H9 (cell line): ENCODE measurements at regions not wholly inside any gene's neighbourhood (a gene's known extent, or its start where the extent isn't known, plus 50 kb on each side); places are given as distances from the start of the nearest gene placed in this dataset.

Source experiments
- DNase-seq: peaks from one replicate; pipeline ENCODE4 v3.0.0-alpha.2; 2017
- H2AFZ ChIP-seq: one replicate; pipeline ENCODE4 v1.6.1; 2013; ENCODE audit warnings: mild to moderate bottlenecking, low read length, control low read depth, moderate library complexity
- H2AK5ac ChIP-seq: 2 replicates; pipeline ENCODE4 v1.6.1; 2013; ENCODE audit warnings: low read length, control low read depth, mixed read lengths; ENCODE audit not compliant: insufficient read length
- H2BK120ac ChIP-seq: one replicate; pipeline ENCODE4 v1.6.1; 2013; ENCODE audit warnings: low read depth, mild to moderate bottlenecking, low read length, control low read depth, inconsistent platforms; ENCODE audit not compliant: poor library complexity, severe bottlenecking
- H2BK12ac ChIP-seq: 2 replicates; pipeline ENCODE4 v1.6.1; 2013; ENCODE audit warnings: low read length, control low read depth, mixed read lengths, low read depth; ENCODE audit not compliant: insufficient read length
- H2BK15ac ChIP-seq: 2 replicates; pipeline ENCODE4 v1.6.1; 2013; ENCODE audit warnings: low read depth, low read length, control low read depth
- H2BK20ac ChIP-seq: one replicate; pipeline ENCODE4 v1.6.1; 2013; ENCODE audit warnings: low read depth, mild to moderate bottlenecking, low read length, control low read depth, inconsistent platforms; ENCODE audit not compliant: poor library complexity, severe bottlenecking
- H2BK5ac ChIP-seq: 2 replicates; pipeline ENCODE4 v1.6.1; 2013; ENCODE audit warnings: low read length, control low read depth, mixed read lengths; ENCODE audit not compliant: insufficient read length
- H3K14ac ChIP-seq: 2 replicates; pipeline ENCODE4 v1.6.1; 2013; ENCODE audit warnings: low read length, control low read depth; ENCODE audit not compliant: insufficient read depth
- H3K18ac ChIP-seq: 2 replicates; pipeline ENCODE4 v1.6.1; 2013; ENCODE audit warnings: low read depth, mild to moderate bottlenecking, mixed read lengths, low read length, control low read depth; ENCODE audit not compliant: insufficient read length
- H3K23ac ChIP-seq: 2 replicates; pipeline ENCODE4 v1.6.1; 2013; ENCODE audit warnings: low read length, control low read depth, mixed read lengths, low read depth; ENCODE audit not compliant: insufficient read length
- H3K23me2 ChIP-seq: 2 replicates; pipeline ENCODE4 v1.6.1; 2013; ENCODE audit warnings: low read depth, mild to moderate bottlenecking, mixed read lengths, low read length, control low read depth; ENCODE audit not compliant: insufficient read length, poor library complexity, severe bottlenecking
- H3K27ac ChIP-seq: 2 replicates; pipeline ENCODE4 v1.5.1; 2013; ENCODE audit warnings: low read length, control low read depth, mixed read lengths, low read depth; ENCODE audit not compliant: insufficient read length
- H3K27me3 ChIP-seq: 2 replicates; pipeline ENCODE4 v1.6.1; 2013; ENCODE audit warnings: low read length, control low read depth, inconsistent platforms; ENCODE audit not compliant: insufficient read depth
- H3K4ac ChIP-seq: 2 replicates; pipeline ENCODE4 v1.6.1; 2013; ENCODE audit warnings: low read depth, mild to moderate bottlenecking, control low read depth, inconsistent platforms, low read length, moderate library complexity
- H3K4me1 ChIP-seq: 2 replicates; pipeline ENCODE4 v1.6.1; 2013; ENCODE audit warnings: low read length, control low read depth, inconsistent platforms; ENCODE audit not compliant: insufficient read depth
- H3K4me2 ChIP-seq: 2 replicates; pipeline ENCODE4 v1.6.1; 2013; ENCODE audit warnings: low read length, control low read depth, mixed read lengths; ENCODE audit not compliant: insufficient read length, insufficient read depth
- H3K56ac ChIP-seq: 2 replicates; pipeline ENCODE4 v1.6.1; 2013; ENCODE audit warnings: low read depth, mild to moderate bottlenecking, mixed read lengths, low read length, control low read depth; ENCODE audit not compliant: insufficient read length
- H3K79me1 ChIP-seq: 2 replicates; pipeline ENCODE4 v1.6.1; 2013; ENCODE audit warnings: low read depth, mild to moderate bottlenecking, moderate library complexity, low read length, control low read depth, inconsistent platforms; ENCODE audit not compliant: insufficient read depth, poor library complexity, severe bottlenecking
- H3K79me2 ChIP-seq: 2 replicates; pipeline ENCODE4 v1.6.1; 2013; ENCODE audit warnings: low read length, control low read depth, inconsistent platforms; ENCODE audit not compliant: insufficient read depth
- H3K9ac ChIP-seq: 2 replicates; pipeline ENCODE4 v1.6.1; 2013; ENCODE audit warnings: low read length, control low read depth, mixed read lengths; ENCODE audit not compliant: insufficient read length; ENCODE audit errors: extremely low read depth
- H3K9me3 ChIP-seq: one replicate; pipeline ENCODE4 v1.6.1; 2013; ENCODE audit warnings: low read depth, low read length, inconsistent platforms; ENCODE audit not compliant: control insufficient read depth
- H3T11ph ChIP-seq: one replicate; pipeline ENCODE4 v1.6.1; 2013; ENCODE audit warnings: mild to moderate bottlenecking, low read length, control low read depth, inconsistent platforms
- H4K20me1 ChIP-seq: one replicate; pipeline ENCODE4 v1.6.1; 2013; ENCODE audit not compliant: control insufficient read depth, insufficient read length, insufficient read depth
- H4K5ac ChIP-seq: 2 replicates; pipeline ENCODE4 v1.6.1; 2013; ENCODE audit warnings: low read depth, mild to moderate bottlenecking, mixed read lengths, low read length, control low read depth; ENCODE audit not compliant: insufficient read length
- H4K8ac ChIP-seq: replicated peaks from 2 replicates; pipeline ENCODE4 v1.6.1; 2013; ENCODE audit warnings: low read length, control low read depth, mixed read lengths, low read depth; ENCODE audit not compliant: insufficient read length
- H4K91ac ChIP-seq: 2 replicates; pipeline ENCODE4 v1.6.1; 2013; ENCODE audit warnings: low read depth, mild to moderate bottlenecking, moderate library complexity, mixed read lengths, low read length, control low read depth; ENCODE audit not compliant: insufficient read length
- H3K27ac Mint-ChIP-seq, 3 experiments: 2 replicates in 2 of 3; 3 replicates in 1 of 3; pipeline ENCODE4 v1.8.0; 2020 to 2021; ENCODE audit warnings: mixed read lengths in 3 of 3, mild to moderate bottlenecking in 1 of 3, moderate library complexity in 1 of 3
- H3K27me3 Mint-ChIP-seq: 2 replicates; pipeline ENCODE4 v1.8.0; 2021; ENCODE audit warnings: low read depth, mild to moderate bottlenecking, moderate library complexity, mixed read lengths
- H3K36me3 Mint-ChIP-seq, 3 experiments: 2 replicates in 2 of 3; 3 replicates in 1 of 3; pipeline ENCODE4 v1.8.0; 2020 to 2021; ENCODE audit warnings: low read depth in 3 of 3, mixed read lengths in 3 of 3; ENCODE audit not compliant: insufficient read depth in 1 of 3
- H3K4me1 Mint-ChIP-seq, 2 experiments: 2 replicates each; pipeline ENCODE4 v1.8.0; 2020; ENCODE audit warnings: mixed read lengths in 2 of 2
- H3K4me3 Mint-ChIP-seq, 2 experiments: 2 replicates in 1 of 2; 3 replicates in 1 of 2; pipeline ENCODE4 v1.8.0; 2020 to 2021; ENCODE audit warnings: mild to moderate bottlenecking in 2 of 2, mixed read lengths in 2 of 2, moderate library complexity in 1 of 2
- H3K9me3 Mint-ChIP-seq, 2 experiments: 2 replicates in 1 of 2; 3 replicates in 1 of 2; pipeline ENCODE4 v1.8.0; 2020; ENCODE audit warnings: mild to moderate bottlenecking in 2 of 2, mixed read lengths in 2 of 2, moderate library complexity in 1 of 2
- CTCF ChIP-seq: fragments of 200-600 bp; sonication (generic); conservative IDR thresholded peaks from 3 replicates; pipeline ENCODE4 v1.8.0; 2021; ENCODE audit warnings: antibody characterized with exemption, mild to moderate bottlenecking
- WGBS: extraction: QIAGEN DNeasy Blood & Tissue Kit; methylation state at CpG from one replicate; pipeline ENCODE4 v1.1.7; 2013; ENCODE audit warnings: missing lambda C conversion rate, low lambda C conversion rate, mixed read lengths; ENCODE audit not compliant: insufficient read length; ENCODE audit errors: extremely low coverage; 5-methylcytosine and 5-hydroxymethylcytosine counted together

GRCh38 chr16:86362155-86362849, 148.0 kb upstream of the FOXF1 start:
- Histone ChIP-seq H3K23me2 (no peaks in the 10 kb centered on the region), H2BK12ac (no peak overlapping the region), H2AK5ac (no peak overlapping the region), H3K27ac (no peak overlapping the region), H3K9me3 (no peaks in the 10 kb centered on the region), H3K27me3 (no peaks in the 10 kb centered on the region), H4K20me1 (no peaks in the 10 kb centered on the region), H3K18ac (no peak overlapping the region), H4K5ac (no peak overlapping the region), H2AFZ (no peak overlapping the region), H3K79me2 (no peaks in the 10 kb centered on the region), H4K8ac (no peak overlapping the region), H3K9ac (no peak overlapping the region), H3K4me1 (peaks cover 12% of the 10 kb centered on the region), H2BK120ac (no peak overlapping the region), H3K4ac (no peak overlapping the region), H3K79me1 (no peaks in the 10 kb centered on the region), H4K91ac (no peak overlapping the region), H3K4me2 (no peak overlapping the region), H2BK5ac (no peak overlapping the region), H3K56ac (no peak overlapping the region), H3K14ac (no peak overlapping the region), H3K23ac (no peak overlapping the region), H3T11ph (no peak overlapping the region), H2BK15ac (no peak overlapping the region), H2BK20ac (no peak overlapping the region)
- no peak for TF ChIP-seq CTCF
- Mint-ChIP-seq H3K4me3 (no peak overlapping the region), H3K4me1 (peaks cover 52 to 58% of the 10 kb centered on the region in 2 experiments), H3K36me3 (peaks cover 0 to 2% (median 2%) of the 10 kb centered on the region in 3 experiments; a peak in 2 of 7 replicates), H3K27ac (no peak overlapping the region), H3K9me3 (no peaks in the 10 kb centered on the region; a peak in 1 of 5 replicates), H3K27me3 (peaks cover 12% of the 10 kb centered on the region)
- no CpG with 5 or more reads among the region's 9 CpGs for WGBS
- DNase-seq: no peak
